GM12878 (cell line): ENCODE measurements at regions not wholly inside any gene's neighbourhood (a gene's known extent, or its start where the extent isn't known, plus 50 kb on each side); places are given as distances from the start of the nearest gene placed in this dataset.

Source experiments
- ATAC-seq: fragments of 200-7000 bp; cut with Tn5 transposase; 3 replicates; pipeline ENCODE4 v1.9.1; 2020; ENCODE audit warnings: mild to moderate bottlenecking, moderate library complexity
- BruUV-seq: library from RNA; stranded (reverse); fragments of 400-500 nt; replicated peaks from 2 replicates; lab custom pipeline; 2021; lab: Mats Ljungman, UMichigan
- CTCF ChIA-PET: fragments of 300-600 bp; sonication (Branson Sonifier 250); formaldehyde crosslinking; extraction: SDS; loops from one replicate; lab custom pipeline; 2021; ENCODE audit warnings: inconsistent platforms; lab: Yijun Ruan, JAX
- POLR2A ChIA-PET: fragments of 350-600 bp; formaldehyde crosslinking; extraction: SDS; loops from one replicate; lab custom pipeline; 2021; ENCODE audit warnings: inconsistent platforms; lab: Charles Lee
- RAD21 ChIA-PET: fragments of 300-600 bp; sonication (Branson Sonifier 250); formaldehyde crosslinking; loops from one replicate; lab custom pipeline; 2023; ENCODE audit warnings: antibody characterized with exemption; ENCODE audit not compliant: unreplicated experiment; lab: Charles Lee
- SMC1A ChIA-PET: fragments of 300-600 bp; sonication (Branson Sonifier 250); formaldehyde crosslinking; loops from one replicate; lab custom pipeline; 2023; ENCODE audit not compliant: unreplicated experiment, uncharacterized antibody; lab: Charles Lee
- DNase-seq: peaks from one replicate; pipeline ENCODE4 v3.0.0-alpha.2; 2011; ENCODE audit warnings: low read depth, low spot score
- FAIRE-seq: peaks from 3 replicates; lab custom pipeline; 2011; peaks lifted over from hg19 to GRCh38; lab: Jason Lieb, UNC
- H2AFZ ChIP-seq: 2 replicates; pipeline ENCODE4 v1.6.0; 2011; ENCODE audit warnings: low read depth, low read length, control low read depth; ENCODE audit not compliant: control insufficient read depth
- H3K27ac ChIP-seq: 2 replicates; pipeline ENCODE4 v1.5.1; 2011; ENCODE audit warnings: control low read depth; ENCODE audit not compliant: control insufficient read depth, insufficient read depth
- H3K27me3 ChIP-seq, 2 experiments: replicated peaks in 1 of 2; 2 replicates each; pipeline versions ENCODE4 v1.6.0 to v1.6.1; 2011; ENCODE audit warnings: low read length in 1 of 2; ENCODE audit not compliant: control insufficient read depth in 2 of 2, insufficient read depth in 2 of 2
- H3K36me3 ChIP-seq, 2 experiments: 2 replicates each; pipeline ENCODE4 v1.5.1; 2011; ENCODE audit warnings: low read length in 1 of 2; ENCODE audit not compliant: control insufficient read depth in 2 of 2, insufficient read depth in 2 of 2
- H3K4me1 ChIP-seq: 2 replicates; pipeline ENCODE4 v1.6.1; 2011; ENCODE audit warnings: mild to moderate bottlenecking, low read length, moderate library complexity, mixed read lengths; ENCODE audit not compliant: control insufficient read depth, insufficient read depth
- H3K4me2 ChIP-seq: 2 replicates; pipeline ENCODE4 v1.6.0; 2011; ENCODE audit warnings: control low read depth; ENCODE audit not compliant: control insufficient read depth, insufficient read depth
- H3K4me3 ChIP-seq: fragments of 200-600 bp; sonication (generic); 2 replicates; pipeline ENCODE4 v1.5.1; 2016
- H3K79me2 ChIP-seq: 2 replicates; pipeline ENCODE4 v1.6.0; 2011; ENCODE audit warnings: low read length; ENCODE audit not compliant: control insufficient read depth, insufficient read depth
- H3K9ac ChIP-seq: 2 replicates; pipeline ENCODE4 v1.8.0; 2011; ENCODE audit warnings: low read length, control low read depth, mixed read lengths; ENCODE audit not compliant: control insufficient read depth, insufficient read depth
- H3K9me3 ChIP-seq: replicated peaks from 3 replicates; pipeline ENCODE4 v1.5.1; 2011; ENCODE audit warnings: mild to moderate bottlenecking, low read length; ENCODE audit not compliant: control insufficient read depth, insufficient read depth
- H4K20me1 ChIP-seq: 2 replicates; pipeline ENCODE4 v1.6.0; 2011; ENCODE audit not compliant: control insufficient read depth, insufficient read depth
- BCL11A ChIP-seq: IDR thresholded peaks from 2 replicates; pipeline ENCODE4 v1.6.1; 2011; ENCODE audit warnings: low read depth, low read length
- CEBPB ChIP-seq, 2 experiments: fragments of 150-350 bp in 1 of 2; IDR thresholded peaks; 2 replicates each; pipeline ENCODE4 v1.6.1; 2012 to 2014; ENCODE audit warnings: low read depth in 2 of 2, low read length in 2 of 2, borderline replicate concordance in 1 of 2, inconsistent platforms in 1 of 2
- ESRRA ChIP-seq: IDR thresholded peaks from 2 replicates; pipeline ENCODE4 v1.6.1; 2012; ENCODE audit warnings: mild to moderate bottlenecking, low read length, improper control_type of control experiment
- JUNB ChIP-seq: IDR thresholded peaks from 2 replicates; pipeline ENCODE4 v1.6.1; 2016; ENCODE audit warnings: antibody characterized with exemption, mild to moderate bottlenecking
- MEF2A ChIP-seq: IDR thresholded peaks from 2 replicates; pipeline ENCODE4 v1.6.1; 2011; ENCODE audit warnings: low read depth, mild to moderate bottlenecking, low read length, moderate library complexity; ENCODE audit not compliant: insufficient read depth
- NFYB ChIP-seq: IDR thresholded peaks from 2 replicates; pipeline ENCODE4 v1.6.1; 2011; ENCODE audit warnings: low read depth, mild to moderate bottlenecking, low read length, improper control_type of control experiment, moderate library complexity; ENCODE audit not compliant: insufficient read depth
- NRF1 ChIP-seq: conservative IDR thresholded peaks from 2 replicates; pipeline ENCODE4 v1.6.1; 2011; ENCODE audit warnings: mild to moderate bottlenecking, low read depth, low read length, improper control_type of control experiment
- RAD21 ChIP-seq: IDR thresholded peaks from 2 replicates; pipeline ENCODE4 v1.6.1; 2011; ENCODE audit warnings: mild to moderate bottlenecking, low read depth, low read length, moderate library complexity; ENCODE audit not compliant: insufficient read depth
- RB1 ChIP-seq: fragments of 450-650 bp; formaldehyde crosslinking; IDR thresholded peaks from 2 replicates; pipeline ENCODE4 v1.6.1; 2017; ENCODE audit warnings: mild to moderate bottlenecking, borderline replicate concordance
- SREBF1 ChIP-seq: IDR thresholded peaks from 2 replicates; pipeline ENCODE4 v1.6.1; 2012; ENCODE audit warnings: mild to moderate bottlenecking, low read length
- SRF ChIP-seq, 2 experiments: IDR thresholded peaks; 2 replicates each; pipeline ENCODE4 v1.6.1; 2011; ENCODE audit warnings: low read depth in 2 of 2, low read length in 2 of 2, mild to moderate bottlenecking in 1 of 2, moderate library complexity in 1 of 2
- YBX1 ChIP-seq: fragments of 450-650 bp; IDR thresholded peaks from 2 replicates; pipeline ENCODE4 v1.6.1; 2016; ENCODE audit warnings: antibody characterized with exemption
- ZNF274 ChIP-seq: IDR thresholded peaks from one replicate; pipeline ENCODE4 v1.8.0; 2011; ENCODE audit not compliant: insufficient read length, insufficient read depth
- ZNF384 ChIP-seq: IDR thresholded peaks from 2 replicates; pipeline ENCODE4 v1.6.1; 2012; ENCODE audit warnings: low read depth, mild to moderate bottlenecking, low read length, improper control_type of control experiment, borderline replicate concordance
- WGBS: methylation state at CpG from one replicate; pipeline ENCODE4 v1.1.6; 2016; ENCODE audit warnings: low lambda C conversion rate; ENCODE audit not compliant: insufficient replicate concordance, insufficient coverage; ENCODE audit errors: missing lambda C conversion rate; 5-methylcytosine and 5-hydroxymethylcytosine counted together
- in situ Hi-C: fragments of 300-500 bp; cut with MboI; formaldehyde crosslinking; loops from 9 replicates; pipeline ENCODE4 v1.14.3; 2018; ENCODE audit warnings: mixed read lengths
- intact Hi-C: fragments of 100-400 bp; cut with micrococcal nuclease; formaldehyde crosslinking; loops from one replicate; pipeline ENCODE4 v1.14.2; 2022; ENCODE audit not compliant: unreplicated experiment
- TF ChIP-seq, protein P1 (sequence below): fragments of 450-650 bp; IDR thresholded peaks from 2 replicates; pipeline ENCODE4 v1.6.1; 2017; ENCODE audit warnings: mild to moderate bottlenecking, moderate library complexity

DNA sequence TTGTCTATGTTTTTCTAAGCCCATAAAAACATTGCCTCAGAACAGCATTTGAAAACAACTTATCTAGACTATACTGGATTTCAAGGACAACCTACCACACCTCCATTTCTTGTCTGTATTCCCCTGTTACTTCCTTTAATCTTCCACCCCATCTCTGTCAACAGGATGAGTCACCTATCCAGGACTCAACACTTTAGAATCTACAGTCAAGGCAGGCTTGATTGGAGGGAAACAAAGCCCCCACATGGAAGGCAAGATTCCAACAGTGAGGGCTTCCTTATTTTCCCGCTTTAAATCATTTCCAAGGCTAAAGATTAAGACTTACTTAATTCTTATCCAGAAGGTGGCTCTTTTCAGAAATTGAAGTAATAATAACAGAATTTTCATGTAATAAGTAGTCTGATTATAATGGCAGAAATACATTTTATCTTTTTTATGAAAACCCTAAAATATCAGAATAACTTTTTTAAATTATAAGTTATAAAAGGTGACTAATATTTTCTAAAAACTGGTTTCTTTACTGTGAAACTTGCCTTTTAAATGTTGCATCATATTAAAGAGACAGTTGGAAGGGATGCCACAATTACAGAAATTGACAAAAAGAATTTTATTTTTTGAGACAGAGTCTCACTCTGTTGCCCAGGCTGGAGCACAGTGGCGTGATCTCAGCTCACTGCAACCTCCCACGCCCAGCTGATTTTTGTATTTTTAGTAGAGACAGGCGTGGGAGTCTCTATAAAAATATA lies 138.7 kb upstream of the CCDC150 start:
- Histone ChIP-seq H3K4me3 (no peak overlapping the region), H3K4me1 (peaks cover 4% of the 10 kb centered on the region), H4K20me1 (no peaks in the 10 kb centered on the region), H3K79me2 (no peaks in the 10 kb centered on the region), H3K9me3 (peaks cover 6% of the 10 kb centered on the region; the same call in 2 of the 3 replicates), H2AFZ (no peak overlapping the region), H3K27me3 (no peaks in the 10 kb centered on the region), H3K27ac (no peak overlapping the region), H3K36me3 (no peaks in the 10 kb centered on the region), H3K9ac (no peak overlapping the region), H3K4me2 (no peak overlapping the region)
- WGBS = 24% methylated on average over 4 of the region's 4 CpGs
- in situ Hi-C loops = no loop called here
- ChIA-PET CTCF (no interaction called here), POLR2A (no interaction called here), RAD21 (no interaction called here), SMC1A (no interaction called here)
- FAIRE-seq (no peak), DNase-seq (no peak), ATAC-seq (no peak)
- TF ChIP-seq ESRRA = no peak
- TF ChIP-seq ZNF384 = no peak
- no peak for TF ChIP-seq ZNF274
- TF ChIP-seq RB1 = no peak
- TF ChIP-seq, protein P1, sequence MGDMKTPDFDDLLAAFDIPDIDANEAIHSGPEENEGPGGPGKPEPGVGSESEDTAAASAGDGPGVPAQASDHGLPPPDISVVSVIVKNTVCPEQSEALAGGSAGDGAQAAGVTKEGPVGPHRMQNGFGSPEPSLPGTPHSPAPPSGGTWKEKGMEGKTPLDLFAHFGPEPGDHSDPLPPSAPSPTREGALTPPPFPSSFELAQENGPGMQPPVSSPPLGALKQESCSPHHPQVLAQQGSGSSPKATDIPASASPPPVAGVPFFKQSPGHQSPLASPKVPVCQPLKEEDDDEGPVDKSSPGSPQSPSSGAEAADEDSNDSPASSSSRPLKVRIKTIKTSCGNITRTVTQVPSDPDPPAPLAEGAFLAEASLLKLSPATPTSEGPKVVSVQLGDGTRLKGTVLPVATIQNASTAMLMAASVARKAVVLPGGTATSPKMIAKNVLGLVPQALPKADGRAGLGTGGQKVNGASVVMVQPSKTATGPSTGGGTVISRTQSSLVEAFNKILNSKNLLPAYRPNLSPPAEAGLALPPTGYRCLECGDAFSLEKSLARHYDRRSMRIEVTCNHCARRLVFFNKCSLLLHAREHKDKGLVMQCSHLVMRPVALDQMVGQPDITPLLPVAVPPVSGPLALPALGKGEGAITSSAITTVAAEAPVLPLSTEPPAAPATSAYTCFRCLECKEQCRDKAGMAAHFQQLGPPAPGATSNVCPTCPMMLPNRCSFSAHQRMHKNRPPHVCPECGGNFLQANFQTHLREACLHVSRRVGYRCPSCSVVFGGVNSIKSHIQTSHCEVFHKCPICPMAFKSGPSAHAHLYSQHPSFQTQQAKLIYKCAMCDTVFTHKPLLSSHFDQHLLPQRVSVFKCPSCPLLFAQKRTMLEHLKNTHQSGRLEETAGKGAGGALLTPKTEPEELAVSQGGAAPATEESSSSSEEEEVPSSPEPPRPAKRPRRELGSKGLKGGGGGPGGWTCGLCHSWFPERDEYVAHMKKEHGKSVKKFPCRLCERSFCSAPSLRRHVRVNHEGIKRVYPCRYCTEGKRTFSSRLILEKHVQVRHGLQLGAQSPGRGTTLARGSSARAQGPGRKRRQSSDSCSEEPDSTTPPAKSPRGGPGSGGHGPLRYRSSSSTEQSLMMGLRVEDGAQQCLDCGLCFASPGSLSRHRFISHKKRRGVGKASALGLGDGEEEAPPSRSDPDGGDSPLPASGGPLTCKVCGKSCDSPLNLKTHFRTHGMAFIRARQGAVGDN = no peak
- TF ChIP-seq MEF2A = no peak
- TF ChIP-seq RAD21 = no peak
- TF ChIP-seq NFYB = no peak
- no peak for TF ChIP-seq BCL11A
- TF ChIP-seq JUNB = no peak
- TF ChIP-seq NRF1 = no peak
- no peak for TF ChIP-seq YBX1
- TF ChIP-seq CEBPB (IDR thresholded peaks at IDR 0.05; ENCODE audit: borderline replicate concordance in 1 of 2, low read depth in 2 of 2, low read length in 2 of 2) = no peak
- no peak for TF ChIP-seq SREBF1
- no peak for TF ChIP-seq SRF (IDR thresholded peaks at IDR 0.05; ENCODE audit: low read depth in 2 of 2, low read length in 2 of 2)
- intact Hi-C loops = no loop called here
- BruUV-seq = no TSS peak
